NCI-H1092 treated with DMSO at 0.1 percent for 48 hours (cell line): ENCODE measurements at regions not wholly inside any gene's neighbourhood (a gene's known extent, or its start where the extent isn't known, plus 50 kb on each side); places are given as distances from the start of the nearest gene placed in this dataset.
"Not testable (repeated sequence)": the region's sequence is repeated elsewhere in the genome, so short reads cannot be mapped to it uniquely, and the experiment has no call there.

ENCODE experiments used
- DNase-seq: peaks from one replicate; lab custom pipeline; 2025; lab: John Stamatoyannopoulos, UW

GRCh38 chr10:131838966-131839742 lies 61.7 kb upstream of the PPP2R2D start:
- DNase-seq = no peak

GRCh38 chr10:131839880-131840787 lies 60.7 kb upstream of the PPP2R2D start:
- DNase-seq = not testable (repeated sequence)

- no peak for DNase-seq
Observed at GRCh38 chr10:131840788-131841118, 60.1 kb upstream of the PPP2R2D start.

- DNase-seq = no peak
Observed at GRCh38 chr10:131841131-131841660, 59.6 kb upstream of the PPP2R2D start.

- no peak for DNase-seq
Observed at GRCh38 chr10:131841661-131842139, 59.1 kb upstream of the PPP2R2D start.

GRCh38 chr10:131842351-131843088 lies 58.3 kb upstream of the PPP2R2D start:
- no peak for DNase-seq

GRCh38 chr10:131843089-131843595 lies 57.7 kb upstream of the PPP2R2D start:
- no peak for DNase-seq

- no peak for DNase-seq
Observed at GRCh38 chr10:131843881-131844284, 56.9 kb upstream of the PPP2R2D start.

- DNase-seq = no peak
Observed at GRCh38 chr10:131844529-131845084, 56.2 kb upstream of the PPP2R2D start.

- no peak for DNase-seq
Observed at GRCh38 chr10:131845505-131846239, 55.1 kb upstream of the PPP2R2D start.

- DNase-seq = no peak
Observed at GRCh38 chr10:131846240-131847101, 54.3 kb upstream of the PPP2R2D start.

GRCh38 chr10:131847241-131847783 lies 53.5 kb upstream of the PPP2R2D start:
- DNase-seq = no peak

GRCh38 chr10:131848296-131848695 lies 52.5 kb upstream of the PPP2R2D start:
- no peak for DNase-seq

- DNase-seq = no peak
Observed at GRCh38 chr10:131848741-131849590, 51.8 kb upstream of the PPP2R2D start.

GRCh38 chr10:131849591-131850382 lies 51.0 kb upstream of the PPP2R2D start:
- no peak for DNase-seq

GRCh38 chr10:131850383-131850870 lies 50.4 kb upstream of the PPP2R2D start:
- DNase-seq = no peak
